ENCODE measurements at regions not wholly inside any gene's neighbourhood (a gene's known extent, or its start where the extent isn't known, plus 50 kb on each side); places are given as distances from the start of the nearest gene placed in this dataset.

- no peaks in the 10 kb centered on the region for H3K27me3 ChIP-seq
Measured at GRCh38 chr18:10381516-10381915, 72.9 kb upstream of the APCDD1 start.

GRCh38 chr18:10381951-10382350 lies 72.5 kb upstream of the APCDD1 start:
- Histone ChIP-seq H3K4me2 (no peak overlapping the region), H3K79me2 (no peaks in the 10 kb centered on the region), H3K4me3 (no peak overlapping the region), H3K4me1 (ENCODE audit: insufficient read depth) (no peaks in the 10 kb centered on the region), H2AFZ (no peak overlapping the region), H3K36me3 (replicated peaks; ENCODE audit: insufficient read depth, low read depth) (no peaks in the 10 kb centered on the region), H4K20me1 (ENCODE audit: insufficient read depth, poor library complexity, severe bottlenecking) (no peaks in the 10 kb centered on the region), H3K27me3 (no peaks in the 10 kb centered on the region), H3K9me2 (replicated peaks; ENCODE audit: insufficient read depth) (no peaks in the 10 kb centered on the region), H3K27ac (no peak overlapping the region), H3K9me3 (ENCODE audit: low read depth) (no peaks in the 10 kb centered on the region)
- DNase-seq (ENCODE audit: low spot score) = no peak
- TF ChIP-seq EZH2 (IDR thresholded peaks at IDR 0.05; ENCODE audit: borderline replicate concordance) (no peak), CTCF (IDR thresholded peaks at IDR 0.05; ENCODE audit: poor library complexity) (no peak), EZH2phosphoT487 (IDR thresholded peaks at IDR 0.05; ENCODE audit: low read depth, severe bottlenecking, unreplicated experiment) (no peak)
- WGBS (ENCODE audit: low lambda C conversion rate, missing lambda C conversion rate) = 80% methylated on average over 4 of the region's 4 CpGs

More at GRCh38 chr18:10381516-10381915, 72.9 kb upstream of the APCDD1 start:
- DNase-seq (ENCODE audit: low spot score) = no peak
- H3K79me2 ChIP-seq = no peaks in the 10 kb centered on the region
- WGBS (ENCODE audit: low lambda C conversion rate, missing lambda C conversion rate) = 69% methylated on average over 1 of the region's 1 CpG
- H3K4me3 ChIP-seq = no peak overlapping the region
- H3K36me3 ChIP-seq (replicated peaks; ENCODE audit: insufficient read depth, low read depth) = no peaks in the 10 kb centered on the region
- no peaks in the 10 kb centered on the region for H4K20me1 ChIP-seq (ENCODE audit: insufficient read depth, poor library complexity, severe bottlenecking)
- no peak overlapping the region for H3K27ac ChIP-seq
- H3K4me2 ChIP-seq = no peak overlapping the region
- H3K9me3 ChIP-seq (ENCODE audit: low read depth) = no peaks in the 10 kb centered on the region
- no peaks in the 10 kb centered on the region for H3K4me1 ChIP-seq (ENCODE audit: insufficient read depth)
- TF ChIP-seq EZH2 (IDR thresholded peaks at IDR 0.05; ENCODE audit: borderline replicate concordance) = no peak
- no peak for TF ChIP-seq CTCF (IDR thresholded peaks at IDR 0.05; ENCODE audit: poor library complexity)
- TF ChIP-seq EZH2phosphoT487 (IDR thresholded peaks at IDR 0.05; ENCODE audit: low read depth, severe bottlenecking, unreplicated experiment) = no peak
- H2AFZ ChIP-seq = no peak overlapping the region
- no peaks in the 10 kb centered on the region for H3K9me2 ChIP-seq (replicated peaks; ENCODE audit: insufficient read depth)

- Histone ChIP-seq H3K4me1 (ENCODE audit: insufficient read depth) (no peaks in the 10 kb centered on the region), H4K20me1 (ENCODE audit: insufficient read depth, poor library complexity, severe bottlenecking) (no peaks in the 10 kb centered on the region), H3K9me3 (ENCODE audit: low read depth) (no peaks in the 10 kb centered on the region), H3K4me2 (no peak overlapping the region), H3K36me3 (replicated peaks; ENCODE audit: insufficient read depth, low read depth) (no peaks in the 10 kb centered on the region), H2AFZ (no peak overlapping the region), H3K4me3 (no peak overlapping the region), H3K79me2 (no peaks in the 10 kb centered on the region), H3K9me2 (replicated peaks; ENCODE audit: insufficient read depth) (no peaks in the 10 kb centered on the region), H3K27ac (no peak overlapping the region), H3K27me3 (no peaks in the 10 kb centered on the region)
- no peak for TF ChIP-seq EZH2 (IDR thresholded peaks at IDR 0.05; ENCODE audit: borderline replicate concordance)
- TF ChIP-seq EZH2phosphoT487 (IDR thresholded peaks at IDR 0.05; ENCODE audit: low read depth, severe bottlenecking, unreplicated experiment) = no peak
- DNase-seq (ENCODE audit: low spot score) = no peak
- 87% methylated on average over 4 of the region's 4 CpGs for WGBS (ENCODE audit: low lambda C conversion rate, missing lambda C conversion rate)
Measured at GRCh38 chr18:10386049-10386448, 68.4 kb upstream of the APCDD1 start.

GRCh38 chr18:10386956-10387355 lies 67.5 kb upstream of the APCDD1 start:
- Histone ChIP-seq H3K4me3 (no peak overlapping the region), H2AFZ (no peak overlapping the region), H4K20me1 (ENCODE audit: insufficient read depth, poor library complexity, severe bottlenecking) (no peaks in the 10 kb centered on the region), H3K9me2 (replicated peaks; ENCODE audit: insufficient read depth) (no peaks in the 10 kb centered on the region), H3K79me2 (no peaks in the 10 kb centered on the region), H3K27ac (no peak overlapping the region), H3K4me2 (no peak overlapping the region), H3K36me3 (replicated peaks; ENCODE audit: insufficient read depth, low read depth) (no peaks in the 10 kb centered on the region), H3K4me1 (ENCODE audit: insufficient read depth) (no peaks in the 10 kb centered on the region), H3K27me3 (no peaks in the 10 kb centered on the region), H3K9me3 (ENCODE audit: low read depth) (no peaks in the 10 kb centered on the region)
- 79% methylated on average over 2 of the region's 2 CpGs for WGBS (ENCODE audit: low lambda C conversion rate, missing lambda C conversion rate)
- no peak for DNase-seq (ENCODE audit: low spot score)
- TF ChIP-seq EZH2 (IDR thresholded peaks at IDR 0.05; ENCODE audit: borderline replicate concordance) (no peak), EZH2phosphoT487 (IDR thresholded peaks at IDR 0.05; ENCODE audit: low read depth, severe bottlenecking, unreplicated experiment) (no peak), CTCF (IDR thresholded peaks at IDR 0.05; ENCODE audit: poor library complexity) (no peak)

Measured in hepatocyte (in vitro differentiated cells).